ENCODE measurements at regions not wholly inside any gene's neighbourhood (a gene's known extent, or its start where the extent isn't known, plus 50 kb on each side); places are given as distances from the start of the nearest gene placed in this dataset.

DNA sequence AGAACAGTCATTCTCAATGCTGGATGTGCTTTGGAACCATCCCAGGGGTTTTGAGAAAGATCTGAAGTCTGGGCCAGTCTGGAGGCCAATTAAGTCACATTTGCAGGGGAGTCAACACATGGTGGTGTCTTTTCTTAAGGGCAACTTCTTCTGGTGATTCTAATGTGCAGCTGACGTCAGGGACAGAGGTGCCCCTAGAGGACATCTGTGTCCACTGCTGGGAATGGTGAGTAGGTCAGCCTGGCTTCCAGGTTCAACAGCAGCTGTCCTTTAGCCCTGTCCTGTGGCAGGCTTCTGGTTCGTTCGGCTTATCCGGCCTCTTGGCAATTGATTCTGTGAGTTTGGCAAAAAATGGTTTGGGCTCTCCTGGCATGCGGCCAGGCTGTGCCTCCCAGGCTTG is 269.7 kb upstream of the HABP2 start:
- Histone ChIP-seq H3K36me3 (ENCODE audit: control insufficient read depth, insufficient read depth, low read length) (no peaks in the 10 kb centered on the region), H3K9ac (ENCODE audit: insufficient read depth in 1 of 2, low read depth in 2 of 2, low read length in 2 of 2) (no peak overlapping the region), H3K27ac (ENCODE audit: extremely low read depth, low read depth, low read length) (no peak overlapping the region), H3K9me1 (ENCODE audit: control insufficient read depth, insufficient read depth, low read length) (no peaks in the 10 kb centered on the region), H3K4me3 (no peak overlapping the region), H2AFZ (ENCODE audit: low read depth, low read length) (no peak overlapping the region), H3K27me3 (ENCODE audit: control insufficient read depth in 2 of 2, insufficient read depth in 2 of 2, low read length in 2 of 2) (peaks cover 0 to 20% of the 10 kb centered on the region in 2 experiments; a peak in 2 of 5 replicates), H3K4me2 (ENCODE audit: insufficient read depth, low read length) (no peak overlapping the region), H3K4me1 (replicated peaks in 1 of 2; ENCODE audit: control insufficient read depth in 2 of 2, insufficient read depth in 2 of 2, low read length in 2 of 2) (no peaks in the 10 kb centered on the region), H3K9me3 (replicated peaks; ENCODE audit: control insufficient read depth, insufficient read depth, low read depth, low read length) (no peaks in the 10 kb centered on the region), H3K79me2 (ENCODE audit: control insufficient read depth, insufficient read depth, low read length) (no peaks in the 10 kb centered on the region), H4K20me1 (replicated peaks; ENCODE audit: control insufficient read depth, insufficient read depth, low read length) (no peaks in the 10 kb centered on the region)
- in situ Hi-C loops (cut with MboI) (no loop called here), intact Hi-C loops (cut with micrococcal nuclease) (no loop called here)
- ChIA-PET POLR2A (no interaction called here), CTCF (ENCODE audit: low intra/inter-chr PET ratio) (no interaction called here)
- FAIRE-seq (no peak), DNase-seq (ENCODE audit: extremely low read depth in 1 of 4, low spot score in 3 of 4) (peak; percentile 9 to 20 (median 14)), ATAC-seq (peak; percentile 81)
- WGBS (ENCODE audit: insufficient coverage, low coverage, missing lambda C conversion rate) = 0% methylated on average over 4 of the region's 5 CpGs
- no TSS peak for BruUV-seq (replicated peaks)
- no peak for TF ChIP-seq U2AF2 (optimal IDR thresholded peaks at IDR 0.05; ENCODE audit: low read depth, low read length)
- no peak for TF ChIP-seq EWSR1 (IDR thresholded peaks at IDR 0.05; ENCODE audit: borderline replicate concordance, low read depth, partially characterized antibody)
- TF ChIP-seq ZSCAN29 (IDR thresholded peaks at IDR 0.05) = no peak
- no peak for TF ChIP-seq ZNF507 (tag; conservative IDR thresholded peaks at IDR 0.05)
- TF ChIP-seq ESRRB (CRISPR knock-in tag; IDR thresholded peaks at IDR 0.05; ENCODE audit: borderline replicate concordance) = no peak
- no peak for TF ChIP-seq RB1 (IDR thresholded peaks at IDR 0.05; ENCODE audit: low read depth)
- no peak for TF ChIP-seq ATF1 (CRISPR knock-in tag; IDR thresholded peaks at IDR 0.05)
- TF ChIP-seq ATF1 (tag; IDR thresholded peaks at IDR 0.05) = peak; percentile 62
- TF ChIP-seq ZNF586 (CRISPR knock-in tag; conservative IDR thresholded peaks at IDR 0.05) = no peak
- TF ChIP-seq HMG20A (CRISPR knock-in tag; conservative IDR thresholded peaks at IDR 0.05) = no peak
- TF ChIP-seq, protein P1, sequence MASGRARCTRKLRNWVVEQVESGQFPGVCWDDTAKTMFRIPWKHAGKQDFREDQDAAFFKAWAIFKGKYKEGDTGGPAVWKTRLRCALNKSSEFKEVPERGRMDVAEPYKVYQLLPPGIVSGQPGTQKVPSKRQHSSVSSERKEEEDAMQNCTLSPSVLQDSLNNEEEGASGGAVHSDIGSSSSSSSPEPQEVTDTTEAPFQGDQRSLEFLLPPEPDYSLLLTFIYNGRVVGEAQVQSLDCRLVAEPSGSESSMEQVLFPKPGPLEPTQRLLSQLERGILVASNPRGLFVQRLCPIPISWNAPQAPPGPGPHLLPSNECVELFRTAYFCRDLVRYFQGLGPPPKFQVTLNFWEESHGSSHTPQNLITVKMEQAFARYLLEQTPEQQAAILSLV (tag; IDR thresholded peaks at IDR 0.05) = no peak
- TF ChIP-seq, protein P2, sequence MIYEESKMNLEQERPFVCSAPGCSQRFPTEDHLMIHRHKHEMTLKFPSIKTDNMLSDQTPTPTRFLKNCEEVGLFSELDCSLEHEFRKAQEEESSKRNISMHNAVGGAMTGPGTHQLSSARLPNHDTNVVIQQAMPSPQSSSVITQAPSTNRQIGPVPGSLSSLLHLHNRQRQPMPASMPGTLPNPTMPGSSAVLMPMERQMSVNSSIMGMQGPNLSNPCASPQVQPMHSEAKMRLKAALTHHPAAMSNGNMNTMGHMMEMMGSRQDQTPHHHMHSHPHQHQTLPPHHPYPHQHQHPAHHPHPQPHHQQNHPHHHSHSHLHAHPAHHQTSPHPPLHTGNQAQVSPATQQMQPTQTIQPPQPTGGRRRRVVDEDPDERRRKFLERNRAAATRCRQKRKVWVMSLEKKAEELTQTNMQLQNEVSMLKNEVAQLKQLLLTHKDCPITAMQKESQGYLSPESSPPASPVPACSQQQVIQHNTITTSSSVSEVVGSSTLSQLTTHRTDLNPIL (CRISPR knock-in tag; IDR thresholded peaks at IDR 0.05) = no peak
- no peak for TF ChIP-seq ZFP1 (CRISPR knock-in tag; IDR thresholded peaks at IDR 0.05)
- TF ChIP-seq, protein P3, sequence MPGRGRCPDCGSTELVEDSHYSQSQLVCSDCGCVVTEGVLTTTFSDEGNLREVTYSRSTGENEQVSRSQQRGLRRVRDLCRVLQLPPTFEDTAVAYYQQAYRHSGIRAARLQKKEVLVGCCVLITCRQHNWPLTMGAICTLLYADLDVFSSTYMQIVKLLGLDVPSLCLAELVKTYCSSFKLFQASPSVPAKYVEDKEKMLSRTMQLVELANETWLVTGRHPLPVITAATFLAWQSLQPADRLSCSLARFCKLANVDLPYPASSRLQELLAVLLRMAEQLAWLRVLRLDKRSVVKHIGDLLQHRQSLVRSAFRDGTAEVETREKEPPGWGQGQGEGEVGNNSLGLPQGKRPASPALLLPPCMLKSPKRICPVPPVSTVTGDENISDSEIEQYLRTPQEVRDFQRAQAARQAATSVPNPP (IDR thresholded peaks at IDR 0.05; ENCODE audit: borderline replicate concordance, insufficient read depth, insufficient read length) = no peak
- peak; percentile 83 for TF ChIP-seq CREM (IDR thresholded peaks at IDR 0.05; ENCODE audit: low read depth)
- 0 out of 4 replicates have a peak, but pooled peaks of 1 of the 2 experiments have one; percentile 10 for TF ChIP-seq RAD21 (CRISPR knock-in tag; conservative IDR thresholded peaks at IDR 0.05 in 1 of 2, IDR thresholded peaks at IDR 0.05 in 1 of 2)
- no peak for TF ChIP-seq SRF (CRISPR knock-in tag; IDR thresholded peaks at IDR 0.05)
- TF ChIP-seq CBX1 (IDR thresholded peaks at IDR 0.05; ENCODE audit: low read depth) = no peak
- TF ChIP-seq ATF7 (IDR thresholded peaks at IDR 0.05) = peak; percentile 28; the same call in 1 of the 2 replicates

Measured in K562 (cell line).